ENCODE measurements at regions not wholly inside any gene's neighbourhood (a gene's known extent, or its start where the extent isn't known, plus 50 kb on each side); places are given as distances from the start of the nearest gene placed in this dataset.

GRCh38 chr13:108142702-108143436 is 72.5 kb downstream of the LIG4 start:
- CTCF ChIA-PET, result interaction anchor here (5.3 kb wide), 1 partner anchor 12 kb away, joined by 37 read pairs; no protein-coding TSS in a partner anchor
- no peak for DNase-seq (ENCODE audit: unreplicated experiment)
- BruUV-seq (replicated peaks), result no TSS peak
- POLR2A ChIA-PET, result no interaction called here
- Mint-ChIP-seq H3K36me3 (ENCODE audit: insufficient read depth, unreplicated experiment) (no peaks in the 10 kb centered on the region), H3K27ac (ENCODE audit: low read depth, unreplicated experiment) (no peak overlapping the region), H3K4me3 (ENCODE audit: unreplicated experiment) (no peak overlapping the region), H3K9me3 (ENCODE audit: unreplicated experiment) (peaks cover 10% of the 10 kb centered on the region), H3K4me1 (ENCODE audit: insufficient read depth, unreplicated experiment) (no peaks in the 10 kb centered on the region), H3K27me3 (ENCODE audit: insufficient read depth, unreplicated experiment) (peaks cover 24% of the 10 kb centered on the region)
- intact Hi-C loops (cut with micrococcal nuclease), result no loop called here
- TF ChIP-seq CTCF (IDR thresholded peaks at IDR 0.05; ENCODE audit: unreplicated experiment), result no peak

DNA sequence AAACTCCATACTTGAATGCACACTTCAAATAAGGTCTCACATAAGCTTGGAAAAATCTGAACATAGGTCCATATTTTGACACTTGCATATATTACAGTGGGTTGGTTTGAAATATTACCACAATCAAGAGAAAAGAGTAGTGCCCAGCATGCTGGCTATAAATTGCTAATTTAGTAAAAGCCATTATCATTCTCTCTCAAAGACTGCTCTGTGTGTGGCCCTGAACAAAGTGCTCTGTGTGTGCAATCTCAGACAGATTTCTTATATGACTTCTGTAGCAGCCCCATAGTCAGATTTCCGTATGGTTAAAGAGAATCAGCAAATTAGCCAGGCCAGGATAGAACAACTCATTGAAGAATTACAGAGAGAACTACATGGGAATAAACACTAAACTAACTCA is 78.2 kb downstream of the LIG4 start:
- CTCF ChIA-PET, result interaction anchor here (0.5 to 5.5 kb wide), 2 partner anchors 18 to 764 kb away, joined by 3 to 46 read pairs; no protein-coding TSS in a partner anchor
- Mint-ChIP-seq H3K9me3 (ENCODE audit: unreplicated experiment) (no peaks in the 10 kb centered on the region), H3K36me3 (ENCODE audit: insufficient read depth, unreplicated experiment) (no peaks in the 10 kb centered on the region), H3K4me1 (ENCODE audit: insufficient read depth, unreplicated experiment) (no peaks in the 10 kb centered on the region), H3K27ac (ENCODE audit: low read depth, unreplicated experiment) (no peak overlapping the region), H3K27me3 (ENCODE audit: insufficient read depth, unreplicated experiment) (peaks cover 12% of the 10 kb centered on the region), H3K4me3 (ENCODE audit: unreplicated experiment) (no peak overlapping the region)
- intact Hi-C loops (cut with micrococcal nuclease), result no loop called here
- no peak for DNase-seq (ENCODE audit: unreplicated experiment)
- no peak for TF ChIP-seq CTCF (IDR thresholded peaks at IDR 0.05; ENCODE audit: unreplicated experiment)
- POLR2A ChIA-PET, result no interaction called here
- BruUV-seq (replicated peaks), result no TSS peak

DNA sequence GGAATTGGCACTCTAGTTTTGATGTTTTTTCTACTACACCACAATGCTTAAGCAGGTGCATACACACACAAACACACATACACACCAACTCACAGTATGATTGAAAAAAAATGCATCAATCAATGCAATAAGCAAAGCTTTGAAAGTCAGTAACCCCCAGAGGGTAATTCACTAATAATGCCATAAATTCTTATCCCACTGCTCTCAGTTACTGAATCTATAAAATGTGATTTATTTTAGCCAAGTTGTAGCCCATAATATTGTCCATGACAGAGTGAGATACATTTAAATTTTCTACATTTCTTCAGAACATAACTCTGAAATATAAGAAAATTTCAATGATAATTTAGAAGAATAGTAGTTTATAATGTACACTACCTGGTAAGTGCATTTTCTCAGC is 87.9 kb downstream of the LIG4 start:
- Mint-ChIP-seq H3K27ac (ENCODE audit: low read depth, unreplicated experiment) (no peak overlapping the region), H3K27me3 (ENCODE audit: insufficient read depth, unreplicated experiment) (no peaks in the 10 kb centered on the region), H3K4me1 (ENCODE audit: insufficient read depth, unreplicated experiment) (no peaks in the 10 kb centered on the region), H3K4me3 (ENCODE audit: unreplicated experiment) (no peak overlapping the region), H3K36me3 (ENCODE audit: insufficient read depth, unreplicated experiment) (no peaks in the 10 kb centered on the region), H3K9me3 (ENCODE audit: unreplicated experiment) (no peaks in the 10 kb centered on the region)
- POLR2A ChIA-PET, result no interaction called here
- no peak for DNase-seq (ENCODE audit: unreplicated experiment)
- TF ChIP-seq CTCF (IDR thresholded peaks at IDR 0.05; ENCODE audit: unreplicated experiment), result no peak
- CTCF ChIA-PET, result interaction anchor here (1.9 kb wide), 1 partner anchor 28 kb away, joined by 8 read pairs; no protein-coding TSS in a partner anchor
- no TSS peak for BruUV-seq (replicated peaks)
- intact Hi-C loops (cut with micrococcal nuclease), result no loop called here

DNA sequence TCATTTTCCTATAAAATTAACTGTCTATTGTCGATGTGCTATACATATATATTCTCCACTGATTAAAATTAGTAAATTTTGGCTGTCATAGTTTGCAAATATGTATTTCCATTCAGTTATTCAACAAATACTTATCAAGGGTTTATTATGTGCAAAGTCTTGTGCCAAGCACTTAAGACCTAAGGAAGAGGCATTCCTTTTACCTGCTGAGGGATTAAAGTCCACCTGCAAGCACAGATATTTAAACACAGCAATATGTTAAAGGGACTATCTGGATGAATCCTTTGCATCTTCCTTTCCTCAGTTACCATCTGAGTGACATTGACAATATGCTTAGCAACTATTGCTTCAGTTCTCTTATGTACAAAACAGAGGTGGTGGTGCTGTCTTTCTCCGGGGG is 89.3 kb downstream of the LIG4 start:
- Mint-ChIP-seq H3K4me1 (ENCODE audit: insufficient read depth, unreplicated experiment) (no peaks in the 10 kb centered on the region), H3K9me3 (ENCODE audit: unreplicated experiment) (no peaks in the 10 kb centered on the region), H3K27me3 (ENCODE audit: insufficient read depth, unreplicated experiment) (no peaks in the 10 kb centered on the region), H3K27ac (ENCODE audit: low read depth, unreplicated experiment) (no peak overlapping the region), H3K36me3 (ENCODE audit: insufficient read depth, unreplicated experiment) (no peaks in the 10 kb centered on the region), H3K4me3 (ENCODE audit: unreplicated experiment) (no peak overlapping the region)
- POLR2A ChIA-PET, result no interaction called here
- intact Hi-C loops (cut with micrococcal nuclease), result no loop called here
- no peak for DNase-seq (ENCODE audit: unreplicated experiment)
- BruUV-seq (replicated peaks), result no TSS peak
- CTCF ChIA-PET, result interaction anchor here (0.7 kb wide), 1 partner anchor 24 kb away, joined by 3 read pairs; no protein-coding TSS in a partner anchor
- TF ChIP-seq CTCF (IDR thresholded peaks at IDR 0.05; ENCODE audit: unreplicated experiment), result no peak

Data from MCF 10A (cell line).